ENCODE measurements at regions not wholly inside any gene's neighbourhood (a gene's known extent, or its start where the extent isn't known, plus 50 kb on each side); places are given as distances from the start of the nearest gene placed in this dataset.

- TF ChIP-seq CTCF (IDR thresholded peaks at IDR 0.05) (no peak), POLR2A (IDR thresholded peaks at IDR 0.05) (no peak)
These were observed 214.2 kb upstream of the GHITM start for GRCh38 chr10:83925133-83925532.

Measured in uterus (tissue), 2 donors.